ENCODE measurements at regions not wholly inside any gene's neighbourhood (a gene's known extent, or its start where the extent isn't known, plus 50 kb on each side); places are given as distances from the start of the nearest gene placed in this dataset.
"Not testable (repeated sequence)": the region's sequence is repeated elsewhere in the genome, so short reads cannot be mapped to it uniquely, and the experiment has no call there.

- not testable (repeated sequence) for H3K4me3 Mint-ChIP-seq; H3K36me3 Mint-ChIP-seq (ENCODE audit: low read depth); H3K27ac Mint-ChIP-seq; H3K4me1 Mint-ChIP-seq (ENCODE audit: low read depth); H3K9me3 Mint-ChIP-seq; DNase-seq (ENCODE audit: low spot score); H3K27me3 Mint-ChIP-seq (ENCODE audit: low read depth)
Observed at GRCh38 chr15:20142410-20142809, 399.2 kb downstream of the GOLGA6L6 start.

- not testable (repeated sequence) for DNase-seq (ENCODE audit: low spot score); H3K36me3 Mint-ChIP-seq (ENCODE audit: low read depth); H3K9me3 Mint-ChIP-seq; H3K27ac Mint-ChIP-seq; H3K4me3 Mint-ChIP-seq; H3K27me3 Mint-ChIP-seq (ENCODE audit: low read depth); H3K4me1 Mint-ChIP-seq (ENCODE audit: low read depth)
Observed at GRCh38 chr15:20124668-20125067, 416.9 kb downstream of the GOLGA6L6 start.

- Mint-ChIP-seq H3K4me3 (no peak overlapping the region), H3K36me3 (ENCODE audit: low read depth) (no peaks in the 10 kb centered on the region), H3K27me3 (ENCODE audit: low read depth) (no peaks in the 10 kb centered on the region), H3K4me1 (ENCODE audit: low read depth) (no peaks in the 10 kb centered on the region), H3K27ac (no peak overlapping the region), H3K9me3 (no peaks in the 10 kb centered on the region)
- DNase-seq (ENCODE audit: low spot score): no peak
Observed at GRCh38 chr15:20106026-20106425, 435.6 kb downstream of the GOLGA6L6 start.

- H3K27me3 Mint-ChIP-seq (ENCODE audit: low read depth); H3K4me3 Mint-ChIP-seq; H3K27ac Mint-ChIP-seq; H3K4me1 Mint-ChIP-seq (ENCODE audit: low read depth); H3K36me3 Mint-ChIP-seq (ENCODE audit: low read depth); H3K9me3 Mint-ChIP-seq; DNase-seq (ENCODE audit: low spot score): not testable (repeated sequence)
Observed at GRCh38 chr15:20105011-20105990, 436.3 kb downstream of the GOLGA6L6 start.

GRCh38 chr15:20104551-20104950, 437.0 kb downstream of the GOLGA6L6 start:
- H3K4me3 Mint-ChIP-seq; H3K36me3 Mint-ChIP-seq (ENCODE audit: low read depth); H3K27ac Mint-ChIP-seq; H3K27me3 Mint-ChIP-seq (ENCODE audit: low read depth); H3K9me3 Mint-ChIP-seq; DNase-seq (ENCODE audit: low spot score); H3K4me1 Mint-ChIP-seq (ENCODE audit: low read depth): not testable (repeated sequence)

- H3K36me3 Mint-ChIP-seq (ENCODE audit: low read depth); H3K4me1 Mint-ChIP-seq (ENCODE audit: low read depth); H3K27ac Mint-ChIP-seq; H3K27me3 Mint-ChIP-seq (ENCODE audit: low read depth); H3K4me3 Mint-ChIP-seq; H3K9me3 Mint-ChIP-seq; DNase-seq (ENCODE audit: low spot score): not testable (repeated sequence)
Observed at GRCh38 chr15:20102862-20103261, 438.7 kb downstream of the GOLGA6L6 start.

- H3K27ac Mint-ChIP-seq; H3K9me3 Mint-ChIP-seq; H3K4me1 Mint-ChIP-seq (ENCODE audit: low read depth); H3K4me3 Mint-ChIP-seq; H3K27me3 Mint-ChIP-seq (ENCODE audit: low read depth); H3K36me3 Mint-ChIP-seq (ENCODE audit: low read depth); DNase-seq (ENCODE audit: low spot score): not testable (repeated sequence)
Observed at GRCh38 chr15:20102209-20102608, 439.4 kb downstream of the GOLGA6L6 start.

- H3K36me3 Mint-ChIP-seq (ENCODE audit: low read depth); DNase-seq (ENCODE audit: low spot score); H3K4me1 Mint-ChIP-seq (ENCODE audit: low read depth); H3K9me3 Mint-ChIP-seq; H3K27ac Mint-ChIP-seq; H3K4me3 Mint-ChIP-seq; H3K27me3 Mint-ChIP-seq (ENCODE audit: low read depth): not testable (repeated sequence)
Observed at GRCh38 chr15:20101281-20101680, 440.3 kb downstream of the GOLGA6L6 start.

- H3K36me3 Mint-ChIP-seq (ENCODE audit: low read depth); H3K9me3 Mint-ChIP-seq; H3K4me1 Mint-ChIP-seq (ENCODE audit: low read depth); DNase-seq (ENCODE audit: low spot score); H3K4me3 Mint-ChIP-seq; H3K27me3 Mint-ChIP-seq (ENCODE audit: low read depth); H3K27ac Mint-ChIP-seq: not testable (repeated sequence)
Observed at GRCh38 chr15:20100604-20101270, 440.9 kb downstream of the GOLGA6L6 start.

GRCh38 chr15:20095699-20096303, 445.8 kb downstream of the GOLGA6L6 start:
- H3K27ac Mint-ChIP-seq; H3K9me3 Mint-ChIP-seq; H3K36me3 Mint-ChIP-seq (ENCODE audit: low read depth); H3K4me1 Mint-ChIP-seq (ENCODE audit: low read depth); H3K27me3 Mint-ChIP-seq (ENCODE audit: low read depth); H3K4me3 Mint-ChIP-seq; DNase-seq (ENCODE audit: low spot score): not testable (repeated sequence)

- H3K4me1 Mint-ChIP-seq (ENCODE audit: low read depth); H3K27ac Mint-ChIP-seq; DNase-seq (ENCODE audit: low spot score); H3K36me3 Mint-ChIP-seq (ENCODE audit: low read depth); H3K4me3 Mint-ChIP-seq; H3K9me3 Mint-ChIP-seq; H3K27me3 Mint-ChIP-seq (ENCODE audit: low read depth): not testable (repeated sequence)
Observed at GRCh38 chr15:20089541-20089940, 452.1 kb downstream of the GOLGA6L6 start.

- H3K27ac Mint-ChIP-seq; H3K4me3 Mint-ChIP-seq; DNase-seq (ENCODE audit: low spot score); H3K4me1 Mint-ChIP-seq (ENCODE audit: low read depth); H3K9me3 Mint-ChIP-seq; H3K27me3 Mint-ChIP-seq (ENCODE audit: low read depth); H3K36me3 Mint-ChIP-seq (ENCODE audit: low read depth): not testable (repeated sequence)
Observed at GRCh38 chr15:20084026-20084425, 457.6 kb downstream of the GOLGA6L6 start.

- not testable (repeated sequence) for H3K4me3 Mint-ChIP-seq; H3K9me3 Mint-ChIP-seq; H3K36me3 Mint-ChIP-seq (ENCODE audit: low read depth); H3K4me1 Mint-ChIP-seq (ENCODE audit: low read depth); DNase-seq (ENCODE audit: low spot score); H3K27ac Mint-ChIP-seq; H3K27me3 Mint-ChIP-seq (ENCODE audit: low read depth)
Observed at GRCh38 chr15:20074082-20074481, 467.5 kb downstream of the GOLGA6L6 start.

- not testable (repeated sequence) for H3K27me3 Mint-ChIP-seq (ENCODE audit: low read depth); H3K36me3 Mint-ChIP-seq (ENCODE audit: low read depth); H3K4me1 Mint-ChIP-seq (ENCODE audit: low read depth); DNase-seq (ENCODE audit: low spot score); H3K27ac Mint-ChIP-seq; H3K9me3 Mint-ChIP-seq; H3K4me3 Mint-ChIP-seq
Observed at GRCh38 chr15:20069043-20069442, 472.6 kb downstream of the GOLGA6L6 start.
